A673 (cell line): ENCODE measurements at regions not wholly inside any gene's neighbourhood (a gene's known extent, or its start where the extent isn't known, plus 50 kb on each side); places are given as distances from the start of the nearest gene placed in this dataset.

Experiments
- CTCF ChIP-seq: fragments of 300-800, 200-600 bp; sonication (generic); conservative IDR thresholded peaks from 2 replicates; pipeline ENCODE4 v1.5.1; 2017; ENCODE audit warnings: low read depth, mild to moderate bottlenecking, antibody characterized with exemption, low read length, moderate library complexity, mixed read lengths
- EZH2 ChIP-seq: fragments of 200-600 bp; sonication (generic); IDR thresholded peaks from 2 replicates; pipeline ENCODE4 v1.6.1; 2017; ENCODE audit warnings: borderline replicate concordance, low read depth, mild to moderate bottlenecking, mixed read lengths, antibody characterized with exemption, low read length; ENCODE audit not compliant: poor library complexity, severe bottlenecking

- TF ChIP-seq EZH2 = no peak
- TF ChIP-seq CTCF = no peak
Observed at GRCh38 chrX:63963095-63963784, 178.2 kb upstream of the ARHGEF9 start.
